Tibial nerve (tissue), 4 donors: ENCODE measurements at regions not wholly inside any gene's neighbourhood (a gene's known extent, or its start where the extent isn't known, plus 50 kb on each side); places are given as distances from the start of the nearest gene placed in this dataset.

Experiments used
- DNase-seq, 2 donors: peaks; one replicate each; pipeline ENCODE4 v3.0.0-alpha.2; 2019; ENCODE audit warnings: low spot score in 2 of 2
- H3K27ac ChIP-seq, 4 donors: fragments of 200-600 bp; sonication (generic) in 3 of 4; one replicate each; pipeline ENCODE4 v1.5.1; 2017 to 2019; ENCODE audit warnings: mild to moderate bottlenecking in 1 of 4
- H3K27me3 ChIP-seq, 2 donors: fragments of 200-600 bp; sonication (generic) in 1 of 2; one replicate each; pipeline versions ENCODE4 v1.5.1 to v1.6.0; 2017 to 2019
- H3K36me3 ChIP-seq, 3 donors: fragments of 200-600 bp; sonication (generic); one replicate each; pipeline ENCODE4 v1.5.1; 2018 to 2019
- H3K4me1 ChIP-seq, 4 donors: fragments of 200-600 bp; sonication (generic) in 3 of 4; one replicate each; pipeline ENCODE4 v1.5.1; 2017 to 2019
- H3K4me3 ChIP-seq, 4 donors: fragments of 200-600 bp; sonication (generic) in 3 of 4; one replicate each; pipeline ENCODE4 v1.5.1; 2017 to 2019; ENCODE audit warnings: mild to moderate bottlenecking in 1 of 4, moderate library complexity in 1 of 4
- H3K9me3 ChIP-seq, 4 donors: fragments of 200-600 bp; sonication (generic) in 3 of 4; one replicate each; pipeline ENCODE4 v1.5.1; 2017 to 2019
- CTCF ChIP-seq, 5 experiments: fragments of 200-600 bp in 3 of 5; fragments of 450-650 bp in 2 of 5; sonication (generic) in 3 of 5; IDR thresholded peaks; one replicate each; pipeline ENCODE4 v1.5.1; 2016 to 2019; ENCODE audit warnings: antibody characterized with exemption in 5 of 5, mild to moderate bottlenecking in 3 of 5, moderate library complexity in 2 of 5
- EP300 ChIP-seq, 2 donors: sonication (generic); formaldehyde crosslinking; IDR thresholded peaks; one replicate each; pipeline ENCODE4 v1.6.1; 2017; ENCODE audit warnings: antibody characterized with exemption in 2 of 2, mild to moderate bottlenecking in 1 of 2
- POLR2A ChIP-seq, 2 donors: fragments of 450-650 bp; IDR thresholded peaks; one replicate each; pipeline ENCODE4 v1.6.1; 2017; ENCODE audit warnings: antibody characterized with exemption in 2 of 2, mild to moderate bottlenecking in 2 of 2, moderate library complexity in 2 of 2
- WGBS, 2 donors: methylation state at CpG; one replicate each; pipeline ENCODE4 v1.1.5; 2018; 5-methylcytosine and 5-hydroxymethylcytosine counted together

DNA sequence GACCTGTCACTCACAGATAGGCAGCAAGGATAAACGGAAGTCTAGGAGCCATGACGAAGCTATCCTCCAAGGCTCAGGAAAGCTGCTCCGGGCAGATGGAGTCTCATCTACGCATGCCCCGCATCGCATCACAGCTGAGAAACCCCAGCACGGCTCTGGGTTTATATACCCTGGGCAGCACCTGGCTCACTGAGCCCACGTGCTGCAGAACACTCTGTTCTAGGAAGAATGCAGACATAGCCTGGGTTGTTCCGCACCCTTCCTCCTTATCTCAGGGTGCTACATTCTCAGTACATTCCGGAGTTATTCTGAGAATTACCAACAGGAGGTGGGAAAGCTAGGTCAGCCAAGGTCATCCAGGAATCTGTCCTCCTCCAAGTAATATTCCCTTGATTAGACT is 260.4 kb downstream of the CBLN4 start:
- no peak for DNase-seq
- TF ChIP-seq EP300 (IDR thresholded peaks at IDR 0.05), result no peak
- no peak for TF ChIP-seq POLR2A (IDR thresholded peaks at IDR 0.05)
- no peak for TF ChIP-seq CTCF (IDR thresholded peaks at IDR 0.05)
- no peaks in the 10 kb centered on the region for H3K4me1 ChIP-seq
- peak overlapping the region in 1 of 4 donors; percentile 40 for H3K27ac ChIP-seq
- no peaks in the 10 kb centered on the region for H3K36me3 ChIP-seq
- H3K27me3 ChIP-seq, result no peaks in the 10 kb centered on the region
- WGBS, 2 donors, result 82 to 85% methylated on average over 10 of the region's 10 CpGs
- H3K4me3 ChIP-seq, result no peak overlapping the region
- no peaks in the 10 kb centered on the region for H3K9me3 ChIP-seq

- H3K4me1 ChIP-seq, result no peaks in the 10 kb centered on the region
- WGBS, 2 donors, result 91 to 92% methylated on average over 3 of the region's 3 CpGs
- DNase-seq, result no peak
- no peak for TF ChIP-seq EP300 (IDR thresholded peaks at IDR 0.05)
- TF ChIP-seq CTCF (IDR thresholded peaks at IDR 0.05), result no peak
- TF ChIP-seq POLR2A (IDR thresholded peaks at IDR 0.05), result no peak
- H3K36me3 ChIP-seq, result no peaks in the 10 kb centered on the region
- H3K27ac ChIP-seq, result no peak overlapping the region
- H3K27me3 ChIP-seq, result no peaks in the 10 kb centered on the region
- no peak overlapping the region for H3K4me3 ChIP-seq
- H3K9me3 ChIP-seq, result no peaks in the 10 kb centered on the region
Measured at GRCh38 chr20:55741801-55742200, 263.5 kb downstream of the CBLN4 start.

DNA sequence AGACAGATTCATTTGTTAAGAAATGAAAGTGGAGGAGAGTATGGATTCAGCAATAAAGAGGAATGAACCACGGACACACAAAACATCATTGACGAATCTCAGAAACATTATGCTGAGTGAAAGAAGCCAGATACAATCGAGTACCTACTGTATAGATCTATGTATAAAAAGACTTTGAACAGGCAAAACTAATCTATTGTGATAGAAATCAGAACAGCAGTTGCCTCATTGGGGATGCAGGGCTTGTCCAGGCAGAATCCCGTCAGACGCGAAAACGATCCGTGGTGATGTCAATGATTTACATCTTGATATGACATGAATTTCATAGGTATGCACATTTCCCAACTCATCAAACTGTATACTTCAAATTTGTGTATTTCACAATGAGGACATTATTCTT is 265.2 kb downstream of the CBLN4 start:
- H3K9me3 ChIP-seq, result no peaks in the 10 kb centered on the region
- no peak for DNase-seq
- H3K36me3 ChIP-seq, result no peaks in the 10 kb centered on the region
- H3K4me1 ChIP-seq, result no peaks in the 10 kb centered on the region
- no peaks in the 10 kb centered on the region for H3K27me3 ChIP-seq
- TF ChIP-seq EP300 (IDR thresholded peaks at IDR 0.05), result no peak
- TF ChIP-seq POLR2A (IDR thresholded peaks at IDR 0.05), result no peak
- no peak for TF ChIP-seq CTCF (IDR thresholded peaks at IDR 0.05)
- no peak overlapping the region for H3K27ac ChIP-seq
- H3K4me3 ChIP-seq, result no peak overlapping the region
- WGBS, 2 donors, result 87% methylated on average over 8 of the region's 8 CpGs

DNA sequence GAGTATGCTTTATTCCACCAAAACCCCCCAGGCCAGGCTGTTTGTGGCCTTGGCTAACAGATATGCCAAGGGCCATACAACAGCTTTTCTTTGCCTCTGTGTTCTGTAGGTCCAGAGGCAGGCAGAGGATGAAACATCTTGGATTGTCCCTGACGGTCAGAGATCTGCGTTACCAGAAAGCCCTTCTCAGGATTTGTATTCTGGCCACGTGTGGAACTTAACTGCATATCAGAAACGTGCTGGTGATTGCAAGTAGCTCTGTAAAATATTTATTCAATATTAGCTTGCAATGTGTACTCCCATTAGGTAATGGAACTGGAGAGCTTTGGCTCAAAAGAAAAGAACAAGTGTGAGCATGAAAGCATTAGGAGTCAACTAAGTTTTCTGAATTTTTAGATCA is 275.0 kb downstream of the CBLN4 start:
- DNase-seq, result no peak
- 66 to 67% methylated on average over 4 of the region's 4 CpGs for WGBS, 2 donors
- no peaks in the 10 kb centered on the region for H3K36me3 ChIP-seq
- H3K27me3 ChIP-seq, result no peaks in the 10 kb centered on the region
- no peak overlapping the region for H3K27ac ChIP-seq
- no peaks in the 10 kb centered on the region for H3K4me1 ChIP-seq
- no peak for TF ChIP-seq POLR2A (IDR thresholded peaks at IDR 0.05)
- TF ChIP-seq CTCF (IDR thresholded peaks at IDR 0.05), result no peak
- TF ChIP-seq EP300 (IDR thresholded peaks at IDR 0.05), result no peak
- H3K9me3 ChIP-seq, result no peaks in the 10 kb centered on the region
- no peak overlapping the region for H3K4me3 ChIP-seq

DNA sequence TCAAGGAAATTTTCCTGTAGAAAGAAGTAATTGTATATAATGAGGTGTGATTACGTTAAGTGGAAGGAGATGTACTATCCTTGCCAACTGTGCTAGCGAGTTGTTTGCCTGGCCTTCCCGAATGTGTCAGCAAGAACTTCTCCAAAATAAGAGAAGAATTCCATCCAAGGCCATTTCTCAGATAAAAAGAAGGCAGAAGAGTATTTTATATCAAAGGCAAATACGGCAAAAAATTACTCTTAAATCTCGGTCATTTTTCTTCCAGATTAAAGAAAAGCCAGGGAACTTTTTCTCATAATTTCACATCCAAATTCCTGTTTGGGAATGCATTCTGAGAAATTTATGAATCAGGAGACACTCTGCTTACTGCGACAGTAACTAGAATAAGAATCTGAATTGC is 290.6 kb downstream of the CBLN4 start:
- H3K27me3 ChIP-seq, result no peaks in the 10 kb centered on the region
- H3K4me3 ChIP-seq, result no peak overlapping the region
- WGBS, 2 donors, result 67 to 90% methylated on average over 6 of the region's 6 CpGs
- no peaks in the 10 kb centered on the region for H3K36me3 ChIP-seq
- peaks cover 0 to 7% (median 0%) of the 10 kb centered on the region in 4 donors for H3K9me3 ChIP-seq
- H3K4me1 ChIP-seq, result no peaks in the 10 kb centered on the region
- no peak overlapping the region for H3K27ac ChIP-seq
- no peak for DNase-seq
- TF ChIP-seq POLR2A (IDR thresholded peaks at IDR 0.05), result no peak
- TF ChIP-seq EP300 (IDR thresholded peaks at IDR 0.05), result no peak
- no peak for TF ChIP-seq CTCF (IDR thresholded peaks at IDR 0.05)
